BJ (cell line): ENCODE measurements at regions not wholly inside any gene's neighbourhood (a gene's known extent, or its start where the extent isn't known, plus 50 kb on each side); places are given as distances from the start of the nearest gene placed in this dataset.
A peak's percentile ranks its signal among the peaks of the same experiment; 100 is the strongest.

Experiments
- CTCF ChIA-PET: fragments of 350-600 bp; formaldehyde crosslinking; extraction: SDS; loops from one replicate; lab custom pipeline; 2021; ENCODE audit warnings: antibody characterized with exemption, inconsistent platforms; lab: Yijun Ruan, JAX
- POLR2A ChIA-PET: fragments of 300-600 bp; sonication (Branson Sonifier 250); formaldehyde crosslinking; extraction: SDS; loops from one replicate; lab custom pipeline; 2021; ENCODE audit warnings: antibody characterized with exemption; lab: Charles Lee
- DNase-seq: peaks from one replicate; pipeline ENCODE4 v3.0.0-alpha.2; 2011; ENCODE audit warnings: low read depth
- H3K27me3 ChIP-seq: 2 replicates; pipeline ENCODE4 v1.6.0; 2011; ENCODE audit warnings: low read length; ENCODE audit not compliant: control insufficient read depth, insufficient read depth
- H3K36me3 ChIP-seq: 2 replicates; pipeline ENCODE4 v1.5.1; 2011; ENCODE audit warnings: low read length; ENCODE audit not compliant: control insufficient read depth, insufficient read depth
- H3K4me3 ChIP-seq: 2 replicates; pipeline ENCODE4 v1.5.1; 2011; ENCODE audit warnings: low read depth, mild to moderate bottlenecking, control low read depth, low read length
- TF ChIP-seq, protein P1 (sequence below): IDR thresholded peaks from 2 replicates; pipeline ENCODE4 v1.5.1; 2011; ENCODE audit warnings: low read depth, mild to moderate bottlenecking, control low read depth, inconsistent platforms, low read length, moderate library complexity; ENCODE audit not compliant: insufficient read depth

DNA sequence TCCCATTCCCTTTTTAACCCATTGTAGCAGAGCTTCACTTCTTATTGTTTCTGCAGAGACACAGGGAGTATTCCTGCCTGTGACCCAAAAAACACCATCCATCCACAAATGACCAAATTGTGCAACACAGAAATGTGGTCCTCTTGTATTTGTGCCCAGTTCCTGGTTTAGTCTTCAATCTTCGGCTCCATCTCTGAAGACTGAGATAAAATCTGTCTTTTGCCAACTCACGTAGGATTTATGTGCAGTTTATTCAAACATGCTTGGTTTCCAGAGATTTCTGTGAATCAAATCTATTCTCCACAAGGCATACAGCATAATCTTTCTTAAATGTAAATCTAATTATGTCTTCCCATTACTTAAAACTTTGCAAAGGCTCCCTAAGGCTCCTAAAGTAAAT lies 307.0 kb downstream of the AASDHPPT start:
- H3K4me3 ChIP-seq, result no peak overlapping the region
- TF ChIP-seq, protein P1, sequence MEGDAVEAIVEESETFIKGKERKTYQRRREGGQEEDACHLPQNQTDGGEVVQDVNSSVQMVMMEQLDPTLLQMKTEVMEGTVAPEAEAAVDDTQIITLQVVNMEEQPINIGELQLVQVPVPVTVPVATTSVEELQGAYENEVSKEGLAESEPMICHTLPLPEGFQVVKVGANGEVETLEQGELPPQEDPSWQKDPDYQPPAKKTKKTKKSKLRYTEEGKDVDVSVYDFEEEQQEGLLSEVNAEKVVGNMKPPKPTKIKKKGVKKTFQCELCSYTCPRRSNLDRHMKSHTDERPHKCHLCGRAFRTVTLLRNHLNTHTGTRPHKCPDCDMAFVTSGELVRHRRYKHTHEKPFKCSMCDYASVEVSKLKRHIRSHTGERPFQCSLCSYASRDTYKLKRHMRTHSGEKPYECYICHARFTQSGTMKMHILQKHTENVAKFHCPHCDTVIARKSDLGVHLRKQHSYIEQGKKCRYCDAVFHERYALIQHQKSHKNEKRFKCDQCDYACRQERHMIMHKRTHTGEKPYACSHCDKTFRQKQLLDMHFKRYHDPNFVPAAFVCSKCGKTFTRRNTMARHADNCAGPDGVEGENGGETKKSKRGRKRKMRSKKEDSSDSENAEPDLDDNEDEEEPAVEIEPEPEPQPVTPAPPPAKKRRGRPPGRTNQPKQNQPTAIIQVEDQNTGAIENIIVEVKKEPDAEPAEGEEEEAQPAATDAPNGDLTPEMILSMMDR, result no peak
- ChIA-PET CTCF (interaction anchor here (0.5 to 3.0 kb wide), 2 partner anchors 14 to 26 kb away, joined by 3 to 8 read pairs; no protein-coding TSS in a partner anchor), POLR2A (no interaction called here)
- H3K27me3 ChIP-seq, result no peaks in the 10 kb centered on the region
- no peaks in the 10 kb centered on the region for H3K36me3 ChIP-seq
- DNase-seq, result no peak

DNA sequence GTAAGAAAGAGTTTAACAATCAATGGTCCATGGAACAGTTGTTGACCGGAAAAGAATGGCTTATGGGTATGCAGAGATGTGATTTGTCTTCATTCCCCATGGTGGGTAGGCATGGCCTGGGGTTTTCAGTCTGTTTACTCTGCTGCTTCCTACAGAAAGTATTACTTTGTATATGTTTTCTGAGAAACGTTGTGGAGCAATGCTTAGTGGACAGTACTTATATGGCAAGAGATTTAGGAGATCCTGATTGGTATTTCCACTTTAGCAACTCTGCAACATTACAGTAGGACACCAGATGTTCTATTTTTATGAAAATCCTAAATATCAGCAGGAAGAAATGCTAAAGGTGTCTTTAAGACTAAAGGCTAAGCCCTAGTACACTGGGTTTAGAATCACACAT lies 309.1 kb downstream of the AASDHPPT start:
- H3K4me3 ChIP-seq, result no peak overlapping the region
- TF ChIP-seq, protein P1, result no peak
- ChIA-PET POLR2A (no interaction called here), CTCF (no interaction called here)
- no peaks in the 10 kb centered on the region for H3K27me3 ChIP-seq
- no peak for DNase-seq
- no peaks in the 10 kb centered on the region for H3K36me3 ChIP-seq

DNA sequence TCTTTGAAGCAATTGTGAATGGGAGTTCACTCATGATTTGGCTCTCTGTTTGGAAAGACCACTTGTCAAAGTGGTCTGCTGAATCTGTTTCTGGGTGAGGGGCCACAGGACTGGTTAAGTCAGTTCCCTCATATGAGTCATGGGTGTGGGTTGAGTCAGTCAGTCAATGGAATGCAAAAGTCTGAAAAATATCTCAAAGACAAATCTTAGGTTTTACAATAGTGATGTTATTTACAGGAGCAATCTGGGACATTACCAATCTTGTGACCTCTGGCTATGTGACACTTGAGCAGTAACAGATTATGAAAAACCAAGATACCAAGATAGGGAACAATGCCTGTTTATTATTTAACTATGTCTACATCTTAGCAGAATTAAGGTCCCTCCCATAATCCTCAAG lies 311.6 kb downstream of the AASDHPPT start:
- ChIA-PET CTCF (no interaction called here), POLR2A (no interaction called here)
- no peaks in the 10 kb centered on the region for H3K36me3 ChIP-seq
- H3K27me3 ChIP-seq, result no peaks in the 10 kb centered on the region
- H3K4me3 ChIP-seq, result no peak overlapping the region
- TF ChIP-seq, protein P1, result no peak
- peak; percentile 33 for DNase-seq

DNA sequence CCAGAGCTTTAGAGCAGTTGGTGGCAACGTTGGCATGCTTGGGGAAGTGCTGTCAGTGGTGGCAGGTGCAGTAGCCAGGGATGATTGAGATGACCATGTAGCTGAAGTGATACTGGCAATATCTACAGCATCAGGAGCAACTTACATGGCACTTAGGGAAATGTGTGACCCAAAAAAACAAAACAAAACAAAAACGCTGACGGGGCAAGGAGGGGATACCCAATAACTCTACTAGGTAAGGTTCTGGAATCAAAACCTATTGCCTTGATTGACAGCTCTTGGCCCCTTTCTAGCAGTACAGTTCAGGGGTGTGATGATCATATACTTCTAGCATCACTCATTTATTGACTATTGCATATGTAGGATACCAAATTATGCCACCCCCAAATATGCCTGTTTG lies 312.6 kb downstream of the AASDHPPT start:
- no peaks in the 10 kb centered on the region for H3K27me3 ChIP-seq

DNA sequence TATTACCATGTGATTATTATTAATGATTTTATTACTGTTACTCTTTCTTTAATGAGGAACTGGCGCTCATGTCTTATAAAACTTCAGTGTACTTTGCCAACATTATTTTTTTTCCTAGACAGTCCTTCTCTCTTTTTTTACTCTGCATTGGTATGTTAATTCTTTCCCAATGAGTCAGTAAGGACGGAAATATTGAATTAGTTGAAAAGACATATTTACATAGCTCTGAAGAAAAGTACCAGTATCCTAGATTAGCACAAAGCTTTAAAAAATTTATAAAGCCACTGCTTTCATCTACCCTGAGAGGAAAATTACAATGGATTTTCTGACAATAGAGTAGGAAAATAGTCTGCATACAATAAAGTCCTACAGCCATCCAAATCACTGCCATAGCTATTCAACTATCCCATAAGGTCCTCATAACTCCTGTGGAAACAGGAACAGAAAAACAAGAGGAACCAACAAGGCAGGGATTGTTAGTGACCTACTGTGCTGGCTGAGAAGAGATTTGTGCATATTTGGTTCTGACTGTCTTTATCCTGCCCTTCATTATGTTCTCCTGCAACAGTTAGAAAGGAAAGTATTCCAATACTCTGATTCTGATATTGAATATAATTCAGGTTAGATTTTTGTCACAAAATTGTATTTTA lies 314.4 kb downstream of the AASDHPPT start:
- ChIA-PET CTCF (interaction anchor here (0.6 kb wide), 1 partner anchor 958 kb away, joined by 4 read pairs; no protein-coding TSS in a partner anchor), POLR2A (no interaction called here)
- Histone ChIP-seq H3K36me3 (no peaks in the 10 kb centered on the region), H3K4me3 (no peak overlapping the region), H3K27me3 (no peaks in the 10 kb centered on the region)
- TF ChIP-seq, protein P1, result no peak
- DNase-seq, result peak; percentile 62

More for the DNA sequence above, 312.6 kb downstream of the AASDHPPT start:
- DNase-seq, result no peak
- CTCF ChIA-PET, result interaction anchor here (0.5 kb wide), 1 partner anchor 70 kb away, joined by 3 read pairs; no protein-coding TSS in a partner anchor
- TF ChIP-seq, protein P1, result no peak
- Histone ChIP-seq H3K36me3 (no peaks in the 10 kb centered on the region), H3K4me3 (no peak overlapping the region)
- POLR2A ChIA-PET, result no interaction called here
